ENCODE measurements at regions not wholly inside any gene's neighbourhood (a gene's known extent, or its start where the extent isn't known, plus 50 kb on each side); places are given as distances from the start of the nearest gene placed in this dataset.

- no peak for TF ChIP-seq JUND (IDR thresholded peaks at IDR 0.05; ENCODE audit: low read depth)
- DNase-seq (ENCODE audit: low read depth in 1 of 2, low spot score in 1 of 2), result no peak
- in situ Hi-C loops (cut with HindIII; ENCODE audit: low pct_unique_long_range_greater_than_20kb, low sequenced_read_pairs), result no loop called here
Measured at GRCh38 chr12:108462686-108463085, 52.4 kb upstream of the FICD start.

- no peak for TF ChIP-seq JUND (IDR thresholded peaks at IDR 0.05; ENCODE audit: low read depth)
- in situ Hi-C loops (cut with HindIII; ENCODE audit: low pct_unique_long_range_greater_than_20kb, low sequenced_read_pairs), result no loop called here
- no peak for DNase-seq (ENCODE audit: low read depth in 1 of 2, low spot score in 1 of 2)
Measured at GRCh38 chr12:108461058-108461660, 53.9 kb upstream of the FICD start.

DNA sequence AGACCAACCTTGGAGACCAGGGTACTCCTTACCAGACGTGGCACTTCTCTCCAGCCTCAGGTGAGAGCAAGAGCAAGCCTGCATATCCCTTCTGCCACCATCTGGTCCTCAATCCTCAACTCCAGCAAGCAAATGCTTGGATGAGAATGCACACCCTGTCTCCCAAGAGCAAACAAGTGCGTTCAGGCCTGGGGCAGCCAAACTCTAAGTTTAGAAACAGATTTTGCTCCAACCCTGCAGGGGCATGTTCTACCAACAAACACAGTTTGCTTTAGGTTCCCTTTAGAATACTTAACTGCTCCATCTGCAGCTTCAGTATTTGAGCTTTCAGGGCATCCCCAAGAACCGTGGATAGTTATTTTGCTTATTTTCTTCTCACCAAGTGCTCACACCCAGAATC lies 55.9 kb upstream of the FICD start:
- in situ Hi-C loops (cut with HindIII; ENCODE audit: low pct_unique_long_range_greater_than_20kb, low sequenced_read_pairs), result no loop called here
- DNase-seq (ENCODE audit: low read depth in 1 of 2, low spot score in 1 of 2), result peak in 1 of 2 experiments; percentile 29
- no peak for TF ChIP-seq JUND (IDR thresholded peaks at IDR 0.05; ENCODE audit: low read depth)

DNA sequence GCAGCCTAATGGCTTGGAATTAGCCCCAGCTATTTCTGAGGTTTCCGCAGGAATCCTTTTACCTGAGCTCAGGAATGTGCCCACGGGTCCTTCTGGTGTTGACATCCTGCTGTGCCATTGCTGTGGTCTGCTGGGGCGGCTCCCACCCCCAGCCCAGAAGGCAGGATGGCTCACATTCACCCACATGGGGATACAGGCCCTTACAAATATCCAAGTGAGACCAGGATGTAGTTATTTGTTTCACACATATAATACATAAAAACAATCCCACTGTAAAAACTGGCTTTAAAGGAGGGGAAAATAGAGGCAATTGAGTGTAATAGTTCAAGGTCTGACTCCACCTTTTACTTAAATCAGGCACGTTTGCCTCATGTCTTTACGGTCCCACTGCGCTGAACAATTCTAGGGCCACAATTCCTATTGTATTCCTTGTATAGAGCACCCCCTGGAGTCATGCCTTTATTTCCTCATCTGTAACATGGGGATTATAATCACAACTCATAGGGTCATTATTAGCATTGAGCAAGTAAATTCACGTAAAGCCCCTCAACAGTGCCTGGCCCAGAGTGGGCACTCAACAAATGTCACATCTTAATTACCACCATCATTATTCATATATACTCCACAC lies 57.2 kb upstream of the FICD start:
- TF ChIP-seq JUND (IDR thresholded peaks at IDR 0.05; ENCODE audit: low read depth), result no peak
- DNase-seq (ENCODE audit: low read depth in 1 of 2, low spot score in 1 of 2), result no peak
- in situ Hi-C loops (cut with HindIII; ENCODE audit: low pct_unique_long_range_greater_than_20kb, low sequenced_read_pairs), result no loop called here

GRCh38 chr12:108457006-108457733 lies 57.9 kb upstream of the FICD start:
- DNase-seq (ENCODE audit: low read depth in 1 of 2, low spot score in 1 of 2), result peak; percentile 62 to 78
- in situ Hi-C loops (cut with HindIII; ENCODE audit: low pct_unique_long_range_greater_than_20kb, low sequenced_read_pairs), result no loop called here

DNA sequence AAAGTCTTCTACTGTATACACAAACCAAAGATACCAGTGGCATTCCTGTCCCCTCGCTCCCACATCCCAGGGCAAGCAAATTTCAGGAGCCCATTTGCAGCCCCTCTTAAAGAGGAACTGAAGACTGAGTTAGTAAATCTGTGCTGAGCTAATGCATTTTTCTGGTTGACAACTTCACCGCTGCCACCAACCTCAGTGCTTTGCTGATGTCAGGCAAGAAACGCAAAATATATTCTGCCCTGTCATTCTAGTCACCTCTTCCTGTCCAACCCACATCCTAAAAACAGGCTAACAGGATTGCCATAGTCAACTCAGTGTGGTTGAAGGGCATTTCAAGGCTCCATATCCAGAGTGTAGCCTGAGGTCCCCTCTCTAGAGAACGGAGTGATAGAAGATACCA lies 59.4 kb upstream of the FICD start:
- no peak for TF ChIP-seq JUND (IDR thresholded peaks at IDR 0.05; ENCODE audit: low read depth)
- no peak for DNase-seq (ENCODE audit: low read depth in 1 of 2, low spot score in 1 of 2)
- in situ Hi-C loops (cut with HindIII; ENCODE audit: low pct_unique_long_range_greater_than_20kb, low sequenced_read_pairs), result no loop called here

More at GRCh38 chr12:108457006-108457733, 57.9 kb upstream of the FICD start:
- no peak for TF ChIP-seq JUND (IDR thresholded peaks at IDR 0.05; ENCODE audit: low read depth)

- in situ Hi-C loops (cut with HindIII; ENCODE audit: low pct_unique_long_range_greater_than_20kb, low sequenced_read_pairs), result no loop called here
- DNase-seq (ENCODE audit: low read depth in 1 of 2, low spot score in 1 of 2), result no peak
- no peak for TF ChIP-seq JUND (IDR thresholded peaks at IDR 0.05; ENCODE audit: low read depth)
Measured at GRCh38 chr12:108454539-108455139, 60.4 kb upstream of the FICD start.

- in situ Hi-C loops (cut with HindIII; ENCODE audit: low pct_unique_long_range_greater_than_20kb, low sequenced_read_pairs), result no loop called here
- no peak for DNase-seq (ENCODE audit: low read depth in 1 of 2, low spot score in 1 of 2)
- no peak for TF ChIP-seq JUND (IDR thresholded peaks at IDR 0.05; ENCODE audit: low read depth)
Measured at GRCh38 chr12:108449478-108449877, 65.6 kb upstream of the FICD start.

DNA sequence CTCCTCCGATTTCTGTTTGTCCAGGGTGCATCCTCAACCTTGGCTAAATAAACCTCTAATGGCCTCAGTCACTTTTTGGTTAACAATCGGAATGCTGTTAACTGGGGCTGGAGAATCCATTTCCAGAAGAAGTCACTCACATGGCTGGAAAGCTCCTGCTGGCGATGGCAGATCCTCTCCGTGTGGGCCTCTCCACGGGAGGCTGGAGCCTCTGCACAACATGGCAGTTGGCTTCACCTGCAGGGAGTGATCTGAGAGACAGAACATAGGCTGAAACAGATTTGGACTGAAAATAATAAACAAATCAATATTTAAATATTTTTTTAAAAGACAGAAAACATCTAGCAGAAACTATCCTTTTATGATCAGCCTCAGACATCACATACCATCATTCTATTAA lies 66.8 kb upstream of the FICD start:
- no peak for DNase-seq (ENCODE audit: low read depth in 1 of 2, low spot score in 1 of 2)
- in situ Hi-C loops (cut with HindIII; ENCODE audit: low pct_unique_long_range_greater_than_20kb, low sequenced_read_pairs), result no loop called here
- no peak for TF ChIP-seq JUND (IDR thresholded peaks at IDR 0.05; ENCODE audit: low read depth)

GRCh38 chr12:108447168-108447832 lies 67.8 kb upstream of the FICD start:
- in situ Hi-C loops (cut with HindIII; ENCODE audit: low pct_unique_long_range_greater_than_20kb, low sequenced_read_pairs), result no loop called here
- TF ChIP-seq JUND (IDR thresholded peaks at IDR 0.05; ENCODE audit: low read depth), result no peak
- DNase-seq (ENCODE audit: low read depth in 1 of 2, low spot score in 1 of 2), result no peak

DNA sequence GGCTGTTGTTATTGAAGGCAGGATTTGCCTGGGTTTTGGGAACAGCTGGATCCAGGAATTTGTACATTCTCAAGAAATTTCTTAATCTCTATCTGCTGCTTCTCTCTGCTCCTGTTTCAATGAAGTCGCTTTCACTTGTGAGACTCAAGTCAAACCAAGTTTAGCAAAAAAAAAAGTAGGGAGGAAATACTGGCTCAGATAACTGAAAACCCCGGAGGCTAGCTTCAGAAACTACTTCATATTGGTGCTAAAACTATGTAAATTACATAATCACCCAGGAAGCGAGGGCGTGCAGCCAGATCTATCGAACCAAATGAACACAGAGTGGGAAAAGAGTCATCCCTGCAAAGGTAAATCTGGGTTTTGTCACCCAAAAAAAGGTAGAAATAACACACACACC lies 68.3 kb upstream of the FICD start:
- in situ Hi-C loops (cut with HindIII; ENCODE audit: low pct_unique_long_range_greater_than_20kb, low sequenced_read_pairs), result no loop called here
- TF ChIP-seq JUND (IDR thresholded peaks at IDR 0.05; ENCODE audit: low read depth), result no peak
- DNase-seq (ENCODE audit: low read depth in 1 of 2, low spot score in 1 of 2), result no peak

DNA sequence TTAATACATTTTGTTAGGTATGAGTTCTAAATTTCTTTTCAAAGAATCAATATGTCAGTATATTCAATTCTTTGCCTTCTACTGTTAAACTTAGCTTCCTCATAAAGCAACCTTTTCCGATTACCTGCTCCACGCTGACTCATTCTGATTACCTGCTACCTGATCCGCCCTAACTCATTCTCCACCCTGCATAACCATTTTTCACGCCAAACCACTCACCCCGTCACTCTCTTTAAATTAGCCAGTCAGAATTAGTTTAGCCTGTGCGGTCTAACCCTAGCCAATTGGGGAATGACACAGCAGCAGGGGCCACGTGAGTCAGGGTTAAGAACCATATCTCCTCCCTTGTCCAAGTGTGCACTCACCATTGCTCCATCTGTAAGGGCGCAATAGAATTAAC lies 72.2 kb upstream of the FICD start:
- no peak for DNase-seq (ENCODE audit: low read depth in 1 of 2, low spot score in 1 of 2)
- no peak for TF ChIP-seq JUND (IDR thresholded peaks at IDR 0.05; ENCODE audit: low read depth)
- in situ Hi-C loops (cut with HindIII; ENCODE audit: low pct_unique_long_range_greater_than_20kb, low sequenced_read_pairs), result no loop called here
